PC-3 (cell line): ENCODE measurements at regions not wholly inside any gene's neighbourhood (a gene's known extent, or its start where the extent isn't known, plus 50 kb on each side); places are given as distances from the start of the nearest gene placed in this dataset.

ENCODE experiments used
- ATAC-seq: fragments of 200-7000 bp; cut with Tn5 transposase; 2 replicates; pipeline ENCODE4 v1.9.1; 2020; ENCODE audit warnings: mild to moderate bottlenecking, moderate library complexity
- BruUV-seq: library from RNA; stranded (reverse); fragments of 400-500 nt; replicated peaks from 2 replicates; lab custom pipeline; 2021; lab: Mats Ljungman, UMichigan
- CTCF ChIA-PET: fragments of 300-600 bp; sonication (Branson Sonifier 250); formaldehyde crosslinking; loops from one replicate; lab custom pipeline; 2022; ENCODE audit warnings: antibody characterized with exemption; lab: Charles Lee
- POLR2A ChIA-PET: fragments of 300-600 bp; sonication (Branson Sonifier 250); formaldehyde crosslinking; loops from one replicate; lab custom pipeline; 2022; ENCODE audit warnings: antibody characterized with exemption; ENCODE audit not compliant: unreplicated experiment; lab: Charles Lee
- DNase-seq: peaks from one replicate; pipeline ENCODE4 v3.0.0-alpha.2; 2015
- H2AFZ ChIP-seq: fragments of 300-600 bp; sonication (generic); 2 replicates; pipeline ENCODE4 v1.6.0; 2016; ENCODE audit warnings: antibody characterized with exemption, low read length
- H3F3A ChIP-seq: fragments of 300-600 bp; sonication (generic); one replicate; pipeline ENCODE4 v1.6.0; 2017; ENCODE audit warnings: antibody characterized with exemption, low read length, control low read depth, mild to moderate bottlenecking; ENCODE audit not compliant: unreplicated experiment
- H3K27ac ChIP-seq: fragments of 300-600 bp; sonication (generic); 2 replicates; pipeline ENCODE4 v1.5.1; 2016; ENCODE audit warnings: mild to moderate bottlenecking, low read length
- H3K27me3 ChIP-seq: fragments of 300-600 bp; sonication (generic); 2 replicates; pipeline ENCODE4 v1.6.1; 2016; ENCODE audit warnings: low read length, mixed read lengths
- H3K36me3 ChIP-seq: fragments of 300-600 bp; sonication (generic); 2 replicates; pipeline ENCODE4 v1.6.1; 2016; ENCODE audit warnings: low read depth, mixed run types, low read length, mixed read lengths
- H3K4me1 ChIP-seq: fragments of 300-600 bp; sonication (generic); 2 replicates; pipeline ENCODE4 v1.5.1; 2016; ENCODE audit warnings: low read length; ENCODE audit not compliant: insufficient read depth
- H3K4me2 ChIP-seq: fragments of 300-600 bp; sonication (generic); 2 replicates; pipeline ENCODE4 v1.6.0; 2016; ENCODE audit warnings: low read length
- H3K4me3 ChIP-seq: fragments of 300-600 bp; sonication (generic); 2 replicates; pipeline ENCODE4 v1.5.1; 2016; ENCODE audit warnings: mild to moderate bottlenecking, low read length, mixed read lengths
- H3K79me2 ChIP-seq: fragments of 300-600 bp; sonication (generic); 2 replicates; pipeline ENCODE4 v1.6.1; 2017; ENCODE audit warnings: low read length, mixed read lengths
- H3K9ac ChIP-seq: fragments of 300-600 bp; sonication (generic); 2 replicates; pipeline ENCODE4 v1.6.0; 2016; ENCODE audit warnings: mild to moderate bottlenecking, low read length
- H3K9me2 ChIP-seq: fragments of 300-600 bp; sonication (generic); replicated peaks from 2 replicates; pipeline ENCODE4 v1.6.1; 2016; ENCODE audit warnings: mixed run types, low read length, mixed read lengths
- H3K9me3 ChIP-seq: fragments of 300-600 bp; sonication (generic); 2 replicates; pipeline ENCODE4 v1.6.1; 2016; ENCODE audit warnings: low read length, mixed read lengths
- H4K20me1 ChIP-seq: fragments of 300-600 bp; sonication (generic); 2 replicates; pipeline ENCODE4 v1.6.1; 2016; ENCODE audit warnings: low read length, mixed read lengths
- EZH2 ChIP-seq: fragments of 300-600 bp; sonication (generic); IDR thresholded peaks from one replicate; pipeline ENCODE4 v1.6.1; 2017; ENCODE audit warnings: antibody characterized with exemption, mild to moderate bottlenecking, low read length; ENCODE audit not compliant: unreplicated experiment
- EZH2phosphoT487 ChIP-seq: fragments of 300-600 bp; sonication (generic); IDR thresholded peaks from 2 replicates; pipeline ENCODE4 v1.6.1; 2018; ENCODE audit warnings: mild to moderate bottlenecking, antibody characterized with exemption, low read length, borderline replicate concordance
- intact Hi-C: fragments of 100-400 bp; cut with micrococcal nuclease; formaldehyde crosslinking; loops from 2 replicates; pipeline ENCODE4 v1.9.0; 2023
- TF ChIP-seq, protein P1 (sequence below): fragments of 300-600 bp; sonication (generic); conservative IDR thresholded peaks from 2 replicates; pipeline ENCODE4 v1.5.1; 2017; ENCODE audit warnings: antibody characterized with exemption, low read depth, mild to moderate bottlenecking, low read length

GRCh38 chr19:31128291-31128690, 220.9 kb downstream of the TSHZ3 start:
- ATAC-seq (no peak), DNase-seq (no peak)
- Histone ChIP-seq H3K4me3 (no peak overlapping the region), H3K9me2 (no peaks in the 10 kb centered on the region), H2AFZ (no peak overlapping the region), H3K4me2 (no peak overlapping the region), H3F3A (no peaks in the 10 kb centered on the region), H3K36me3 (no peaks in the 10 kb centered on the region), H3K9me3 (no peaks in the 10 kb centered on the region), H3K27ac (no peak overlapping the region), H3K79me2 (no peaks in the 10 kb centered on the region), H3K4me1 (no peaks in the 10 kb centered on the region), H3K27me3 (no peaks in the 10 kb centered on the region), H3K9ac (no peak overlapping the region), H4K20me1 (no peaks in the 10 kb centered on the region)
- no TSS peak for BruUV-seq
- ChIA-PET CTCF (no interaction called here), POLR2A (no interaction called here)
- intact Hi-C loops, result no loop called here
- TF ChIP-seq, protein P1, sequence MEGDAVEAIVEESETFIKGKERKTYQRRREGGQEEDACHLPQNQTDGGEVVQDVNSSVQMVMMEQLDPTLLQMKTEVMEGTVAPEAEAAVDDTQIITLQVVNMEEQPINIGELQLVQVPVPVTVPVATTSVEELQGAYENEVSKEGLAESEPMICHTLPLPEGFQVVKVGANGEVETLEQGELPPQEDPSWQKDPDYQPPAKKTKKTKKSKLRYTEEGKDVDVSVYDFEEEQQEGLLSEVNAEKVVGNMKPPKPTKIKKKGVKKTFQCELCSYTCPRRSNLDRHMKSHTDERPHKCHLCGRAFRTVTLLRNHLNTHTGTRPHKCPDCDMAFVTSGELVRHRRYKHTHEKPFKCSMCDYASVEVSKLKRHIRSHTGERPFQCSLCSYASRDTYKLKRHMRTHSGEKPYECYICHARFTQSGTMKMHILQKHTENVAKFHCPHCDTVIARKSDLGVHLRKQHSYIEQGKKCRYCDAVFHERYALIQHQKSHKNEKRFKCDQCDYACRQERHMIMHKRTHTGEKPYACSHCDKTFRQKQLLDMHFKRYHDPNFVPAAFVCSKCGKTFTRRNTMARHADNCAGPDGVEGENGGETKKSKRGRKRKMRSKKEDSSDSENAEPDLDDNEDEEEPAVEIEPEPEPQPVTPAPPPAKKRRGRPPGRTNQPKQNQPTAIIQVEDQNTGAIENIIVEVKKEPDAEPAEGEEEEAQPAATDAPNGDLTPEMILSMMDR, result no peak
- TF ChIP-seq EZH2 (no peak), EZH2phosphoT487 (no peak)

DNA sequence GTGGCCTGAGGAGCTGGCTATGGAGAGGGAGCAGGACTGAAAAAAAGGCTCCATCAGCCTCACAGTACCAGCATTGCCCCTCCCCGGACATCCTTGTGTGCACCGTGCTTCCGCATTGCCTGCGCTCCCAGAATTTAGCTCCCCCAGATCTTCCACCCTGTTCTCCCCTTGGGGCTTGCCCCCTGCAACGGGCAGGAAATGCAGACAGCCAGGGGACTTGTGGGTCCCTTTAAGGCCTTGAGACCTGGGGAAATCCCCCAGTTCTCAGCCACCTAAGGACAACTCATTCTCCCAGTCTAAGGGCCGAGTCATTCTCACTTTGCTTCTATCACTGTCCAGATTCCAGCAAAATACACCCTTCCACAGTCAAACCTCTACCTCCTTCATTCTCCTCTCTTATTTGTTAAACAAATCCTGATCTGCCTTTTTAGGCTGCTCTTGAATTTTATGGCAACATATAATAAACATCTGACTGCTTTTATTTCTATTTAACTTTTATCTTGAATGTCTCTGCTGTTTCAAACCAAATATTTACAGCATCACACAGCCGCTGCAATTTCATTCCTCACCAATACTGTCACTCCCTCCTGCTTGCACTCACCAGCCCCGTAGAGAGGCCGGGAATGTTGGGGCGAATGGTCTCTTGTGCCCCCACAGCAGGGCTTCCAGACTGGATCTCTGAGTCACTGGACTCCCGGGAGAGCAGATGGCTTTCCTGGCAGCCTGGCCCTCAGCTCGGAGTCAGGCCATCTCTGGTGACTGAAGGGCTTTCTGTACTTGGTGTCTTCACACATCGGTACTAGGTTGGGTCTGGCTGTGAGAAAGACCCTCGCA, 221.9 kb downstream of the TSHZ3 start:
- H4K20me1 ChIP-seq, result no peaks in the 10 kb centered on the region
- H3K4me3 ChIP-seq, result no peak overlapping the region
- H3K27me3 ChIP-seq, result no peaks in the 10 kb centered on the region
- intact Hi-C loops, result no loop called here
- TF ChIP-seq, protein P1, result no peak
- TF ChIP-seq EZH2, result no peak
- TF ChIP-seq EZH2phosphoT487, result no peak
- H3K79me2 ChIP-seq, result no peaks in the 10 kb centered on the region
- POLR2A ChIA-PET, result no interaction called here
- H3K9me2 ChIP-seq, result no peaks in the 10 kb centered on the region
- peak overlapping the region; percentile 49 for H3K27ac ChIP-seq
- no peak overlapping the region for H3K9ac ChIP-seq
- H3K4me1 ChIP-seq, result no peaks in the 10 kb centered on the region
- ATAC-seq, result no peak
- BruUV-seq, result no TSS peak
- DNase-seq, result peak; percentile 6
- CTCF ChIA-PET, result no interaction called here
- H3K9me3 ChIP-seq, result no peaks in the 10 kb centered on the region
- no peaks in the 10 kb centered on the region for H3K36me3 ChIP-seq
- H2AFZ ChIP-seq, result no peak overlapping the region
- no peaks in the 10 kb centered on the region for H3F3A ChIP-seq
- H3K4me2 ChIP-seq, result no peak overlapping the region

- Histone ChIP-seq H3K79me2 (no peaks in the 10 kb centered on the region), H2AFZ (no peak overlapping the region), H3K9ac (no peak overlapping the region), H3K27me3 (no peaks in the 10 kb centered on the region), H3K4me2 (no peak overlapping the region), H3K4me1 (no peaks in the 10 kb centered on the region), H4K20me1 (no peaks in the 10 kb centered on the region), H3K9me3 (no peaks in the 10 kb centered on the region), H3F3A (no peaks in the 10 kb centered on the region), H3K9me2 (no peaks in the 10 kb centered on the region), H3K36me3 (no peaks in the 10 kb centered on the region), H3K4me3 (no peak overlapping the region), H3K27ac (no peak overlapping the region)
- CTCF ChIA-PET, result no interaction called here
- no TSS peak for BruUV-seq
- ATAC-seq (no peak), DNase-seq (no peak)
- intact Hi-C loops, result no loop called here
- POLR2A ChIA-PET, result no interaction called here
- no peak for TF ChIP-seq EZH2
- TF ChIP-seq, protein P1, result no peak
- no peak for TF ChIP-seq EZH2phosphoT487
Observed at GRCh38 chr19:31126236-31126635, 223.0 kb downstream of the TSHZ3 start.
